ENCODE measurements at regions not wholly inside any gene's neighbourhood (a gene's known extent, or its start where the extent isn't known, plus 50 kb on each side); places are given as distances from the start of the nearest gene placed in this dataset.

- H3K9me3 ChIP-seq (ENCODE audit: insufficient read depth, low read depth, low read length), result no peaks in the 10 kb centered on the region
- Mint-ChIP-seq H3K27ac (ENCODE audit: unreplicated experiment) (no peak overlapping the region), H3K4me3 (ENCODE audit: unreplicated experiment) (no peak overlapping the region), H3K9me3 (ENCODE audit: unreplicated experiment) (peaks cover 8% of the 10 kb centered on the region), H3K4me1 (ENCODE audit: low read depth, unreplicated experiment) (peaks cover 6% of the 10 kb centered on the region), H3K36me3 (ENCODE audit: low read depth, unreplicated experiment) (no peaks in the 10 kb centered on the region), H3K27me3 (ENCODE audit: low read depth, unreplicated experiment) (peaks cover 43% of the 10 kb centered on the region)
- FAIRE-seq, result no peak
- TF ChIP-seq EZH2 (IDR thresholded peaks at IDR 0.05; ENCODE audit: insufficient read depth, low read length), result no peak
- TF ChIP-seq CTCF (IDR thresholded peaks at IDR 0.05; ENCODE audit: insufficient read depth, low read depth, low read length), result no peak
- H3K9ac ChIP-seq (ENCODE audit: low read length), result no peak overlapping the region
- no peak overlapping the region for H2AFZ ChIP-seq (ENCODE audit: low read depth, low read length)
- no peaks in the 10 kb centered on the region for H3K27me3 ChIP-seq (ENCODE audit: insufficient read depth, low read length)
- H3K36me3 ChIP-seq (ENCODE audit: insufficient read depth, low read length), result no peaks in the 10 kb centered on the region
- H3K27ac ChIP-seq (ENCODE audit: low read depth, low read length), result no peak overlapping the region
- no peaks in the 10 kb centered on the region for H3K4me1 ChIP-seq (ENCODE audit: insufficient read depth, low read length)
- H3K4me3 ChIP-seq (ENCODE audit: insufficient read depth, low read depth, low read length), result no peak overlapping the region
- no peaks in the 10 kb centered on the region for H3K79me2 ChIP-seq (ENCODE audit: insufficient read depth, low read length)
- DNase-seq (ENCODE audit: low read depth), result no peak
- H4K20me1 ChIP-seq (ENCODE audit: insufficient read depth, low read length), result no peaks in the 10 kb centered on the region
- no peak overlapping the region for H3K4me2 ChIP-seq (ENCODE audit: low read length)
These were observed 466.5 kb downstream of the MATN1 start for GRCh38 chr1:30256911-30257310.

GRCh38 chr1:30255111-30255724 lies 468.2 kb downstream of the MATN1 start:
- Mint-ChIP-seq H3K9me3 (ENCODE audit: unreplicated experiment) (no peaks in the 10 kb centered on the region), H3K4me1 (ENCODE audit: low read depth, unreplicated experiment) (peaks cover 6% of the 10 kb centered on the region), H3K27me3 (ENCODE audit: low read depth, unreplicated experiment) (peaks cover 33% of the 10 kb centered on the region), H3K4me3 (ENCODE audit: unreplicated experiment) (no peak overlapping the region), H3K36me3 (ENCODE audit: low read depth, unreplicated experiment) (no peaks in the 10 kb centered on the region), H3K27ac (ENCODE audit: unreplicated experiment) (no peak overlapping the region)
- no peak for DNase-seq (ENCODE audit: low read depth)
- Histone ChIP-seq H3K79me2 (ENCODE audit: insufficient read depth, low read length) (no peaks in the 10 kb centered on the region), H3K4me1 (ENCODE audit: insufficient read depth, low read length) (no peaks in the 10 kb centered on the region), H3K9me3 (ENCODE audit: insufficient read depth, low read depth, low read length) (no peaks in the 10 kb centered on the region), H3K27me3 (ENCODE audit: insufficient read depth, low read length) (no peaks in the 10 kb centered on the region), H3K4me3 (ENCODE audit: insufficient read depth, low read depth, low read length) (no peak overlapping the region), H2AFZ (ENCODE audit: low read depth, low read length) (no peak overlapping the region), H3K36me3 (ENCODE audit: insufficient read depth, low read length) (no peaks in the 10 kb centered on the region), H3K4me2 (ENCODE audit: low read length) (no peak overlapping the region), H4K20me1 (ENCODE audit: insufficient read depth, low read length) (no peaks in the 10 kb centered on the region), H3K27ac (ENCODE audit: low read depth, low read length) (no peak overlapping the region), H3K9ac (ENCODE audit: low read length) (no peak overlapping the region)
- FAIRE-seq, result no peak
- TF ChIP-seq EZH2 (IDR thresholded peaks at IDR 0.05; ENCODE audit: insufficient read depth, low read length) (no peak), CTCF (IDR thresholded peaks at IDR 0.05; ENCODE audit: insufficient read depth, low read depth, low read length) (no peak)

DNA sequence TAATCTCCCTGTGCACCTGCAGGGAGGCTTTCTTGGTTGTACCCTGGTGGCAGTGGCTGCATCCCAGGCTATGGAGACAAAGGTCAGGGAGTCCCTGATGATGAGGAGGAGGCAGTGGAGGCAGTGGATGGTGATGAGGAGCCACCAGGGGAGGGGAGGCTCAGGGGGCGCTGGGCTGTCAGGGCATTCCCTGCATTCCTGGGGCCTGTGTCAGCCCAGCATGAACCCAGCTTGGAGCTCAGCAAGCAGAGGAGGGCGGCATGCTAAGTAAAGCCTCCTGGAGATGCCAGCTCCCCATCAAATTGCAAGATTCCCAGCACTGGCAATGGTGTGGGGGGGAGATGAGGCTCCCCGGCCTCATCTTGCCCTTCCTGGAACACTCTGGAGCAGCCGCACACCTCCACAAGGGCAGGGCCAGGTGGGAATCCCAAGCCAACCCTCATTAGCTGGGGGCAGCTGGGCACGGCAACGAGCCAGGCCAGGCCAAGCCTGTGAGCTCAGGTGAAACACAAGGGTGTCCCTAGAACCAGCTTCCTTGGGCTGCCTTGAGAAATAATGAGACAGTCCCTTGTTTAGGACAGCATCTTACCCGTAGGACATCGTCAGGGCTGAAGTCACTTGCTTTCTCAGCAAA lies 469.5 kb downstream of the MATN1 start:
- Histone ChIP-seq H3K36me3 (ENCODE audit: insufficient read depth, low read length) (no peaks in the 10 kb centered on the region), H3K9ac (ENCODE audit: low read length) (no peak overlapping the region), H3K9me3 (ENCODE audit: insufficient read depth, low read depth, low read length) (no peaks in the 10 kb centered on the region), H3K4me1 (ENCODE audit: insufficient read depth, low read length) (no peaks in the 10 kb centered on the region), H3K4me2 (ENCODE audit: low read length) (no peak overlapping the region), H3K27me3 (ENCODE audit: insufficient read depth, low read length) (no peaks in the 10 kb centered on the region), H3K79me2 (ENCODE audit: insufficient read depth, low read length) (no peaks in the 10 kb centered on the region), H3K27ac (ENCODE audit: low read depth, low read length) (no peak overlapping the region), H4K20me1 (ENCODE audit: insufficient read depth, low read length) (no peaks in the 10 kb centered on the region), H3K4me3 (ENCODE audit: insufficient read depth, low read depth, low read length) (no peak overlapping the region), H2AFZ (ENCODE audit: low read depth, low read length) (no peak overlapping the region)
- H3K4me1 Mint-ChIP-seq (ENCODE audit: low read depth, unreplicated experiment), result peaks cover 6% of the 10 kb centered on the region
- peaks cover 33% of the 10 kb centered on the region for H3K27me3 Mint-ChIP-seq (ENCODE audit: low read depth, unreplicated experiment)
- TF ChIP-seq CTCF (IDR thresholded peaks at IDR 0.05; ENCODE audit: insufficient read depth, low read depth, low read length), result no peak
- no peak for TF ChIP-seq EZH2 (IDR thresholded peaks at IDR 0.05; ENCODE audit: insufficient read depth, low read length)
- FAIRE-seq, result no peak
- no peak overlapping the region for H3K4me3 Mint-ChIP-seq (ENCODE audit: unreplicated experiment)
- no peak overlapping the region for H3K27ac Mint-ChIP-seq (ENCODE audit: unreplicated experiment)
- no peak for DNase-seq (ENCODE audit: low read depth)
- H3K36me3 Mint-ChIP-seq (ENCODE audit: low read depth, unreplicated experiment), result no peaks in the 10 kb centered on the region
- H3K9me3 Mint-ChIP-seq (ENCODE audit: unreplicated experiment), result no peaks in the 10 kb centered on the region
